HepG2 (cell line): ENCODE measurements at regions not wholly inside any gene's neighbourhood (a gene's known extent, or its start where the extent isn't known, plus 50 kb on each side); places are given as distances from the start of the nearest gene placed in this dataset.

ENCODE experiments used
- ELF1 ChIP-seq: sonication (generic); formaldehyde crosslinking; IDR thresholded peaks from 2 replicates; pipeline ENCODE4 v1.4.0; 2020; ENCODE audit warnings: missing genetic modification reagents
- GZF1 ChIP-seq: sonication (generic); formaldehyde crosslinking; IDR thresholded peaks from 2 replicates; pipeline ENCODE4 v1.5.1; 2020; ENCODE audit warnings: mild to moderate bottlenecking, missing genetic modification reagents
- IRX3 ChIP-seq: sonication (generic); formaldehyde crosslinking; IDR thresholded peaks from 2 replicates; pipeline ENCODE4 v1.8.1; 2023; ENCODE audit warnings: mild to moderate bottlenecking, low read depth, missing genetic modification reagents, borderline replicate concordance
- KLF11 ChIP-seq: IDR thresholded peaks from 2 replicates; pipeline ENCODE4 v1.6.1; 2016; ENCODE audit warnings: missing compliant biosample characterization
- LCORL ChIP-seq, 2 experiments: fragments of 450-650 bp in 1 of 2; sonication (generic) in 1 of 2; formaldehyde crosslinking in 1 of 2; IDR thresholded peaks; 2 replicates each; pipeline versions ENCODE4 v1.5.0 to v1.6.1; 2017 to 2020; ENCODE audit warnings: antibody characterized with exemption in 1 of 2, missing genetic modification reagents in 1 of 2
- POLR2A ChIP-seq, 2 experiments: IDR thresholded peaks; 2 replicates each; pipeline ENCODE4 v1.6.1; 2011; ENCODE audit warnings: low read depth in 2 of 2, low read length in 2 of 2, mild to moderate bottlenecking in 1 of 2, moderate library complexity in 1 of 2; ENCODE audit not compliant: insufficient read depth in 1 of 2
- RNF2 ChIP-seq: fragments of 450-650 bp; conservative IDR thresholded peaks from 2 replicates; pipeline ENCODE4 v1.6.1; 2016; ENCODE audit warnings: low read depth
- SALL2 ChIP-seq: sonication (generic); formaldehyde crosslinking; IDR thresholded peaks from 2 replicates; pipeline ENCODE4 v1.8.1; 2023; ENCODE audit warnings: mild to moderate bottlenecking, missing genetic modification reagents, inconsistent platforms
- TOE1 ChIP-seq: sonication (generic); formaldehyde crosslinking; IDR thresholded peaks from 2 replicates; pipeline ENCODE4 v1.4.0; 2020; ENCODE audit warnings: mild to moderate bottlenecking, missing genetic modification reagents
- ZNF616 ChIP-seq: sonication (generic); formaldehyde crosslinking; IDR thresholded peaks from 2 replicates; pipeline ENCODE4 v1.5.0; 2020; ENCODE audit warnings: low read depth, mild to moderate bottlenecking, missing genetic modification reagents
- ZNF670 ChIP-seq: sonication (generic); formaldehyde crosslinking; IDR thresholded peaks from 2 replicates; pipeline ENCODE4 v1.8.0; 2022; ENCODE audit warnings: mild to moderate bottlenecking, missing genetic modification reagents, borderline replicate concordance
- ZNF775 ChIP-seq: sonication (generic); formaldehyde crosslinking; IDR thresholded peaks from 2 replicates; pipeline ENCODE4 v1.4.0; 2020; ENCODE audit warnings: missing genetic modification reagents, mild to moderate bottlenecking, moderate library complexity, borderline replicate concordance
- ZNF839 ChIP-seq: sonication (generic); formaldehyde crosslinking; IDR thresholded peaks from 2 replicates; pipeline ENCODE4 v1.4.0; 2020; ENCODE audit warnings: missing genetic modification reagents, mild to moderate bottlenecking, borderline replicate concordance
- ZNF879 ChIP-seq: sonication (generic); formaldehyde crosslinking; IDR thresholded peaks from 2 replicates; pipeline ENCODE4 v1.8.1; 2023; ENCODE audit warnings: missing genetic modification reagents
- TF ChIP-seq, protein P1 (sequence below): sonication (generic); formaldehyde crosslinking; IDR thresholded peaks from 2 replicates; pipeline ENCODE4 v1.4.0; 2020; ENCODE audit warnings: missing genetic modification reagents, mild to moderate bottlenecking, borderline replicate concordance
- TF ChIP-seq, protein P2 (sequence below): sonication (generic); formaldehyde crosslinking; IDR thresholded peaks from 2 replicates; pipeline ENCODE4 v1.4.0; 2020; ENCODE audit warnings: mild to moderate bottlenecking, low read depth, missing genetic modification reagents
- TF ChIP-seq, protein P3 (sequence below): sonication (generic); formaldehyde crosslinking; IDR thresholded peaks from 2 replicates; pipeline ENCODE4; 2020; ENCODE audit warnings: missing genetic modification reagents, mild to moderate bottlenecking, borderline replicate concordance
- TF ChIP-seq, protein P4 (sequence below): sonication (generic); formaldehyde crosslinking; IDR thresholded peaks from 2 replicates; pipeline ENCODE4 v1.4.0; 2020; ENCODE audit warnings: mild to moderate bottlenecking, missing genetic modification reagents
- TF ChIP-seq, protein P5 (sequence below): sonication (generic); formaldehyde crosslinking; IDR thresholded peaks from 2 replicates; pipeline ENCODE4 v1.8.0; 2022; ENCODE audit warnings: mild to moderate bottlenecking, missing genetic modification reagents, borderline replicate concordance

DNA sequence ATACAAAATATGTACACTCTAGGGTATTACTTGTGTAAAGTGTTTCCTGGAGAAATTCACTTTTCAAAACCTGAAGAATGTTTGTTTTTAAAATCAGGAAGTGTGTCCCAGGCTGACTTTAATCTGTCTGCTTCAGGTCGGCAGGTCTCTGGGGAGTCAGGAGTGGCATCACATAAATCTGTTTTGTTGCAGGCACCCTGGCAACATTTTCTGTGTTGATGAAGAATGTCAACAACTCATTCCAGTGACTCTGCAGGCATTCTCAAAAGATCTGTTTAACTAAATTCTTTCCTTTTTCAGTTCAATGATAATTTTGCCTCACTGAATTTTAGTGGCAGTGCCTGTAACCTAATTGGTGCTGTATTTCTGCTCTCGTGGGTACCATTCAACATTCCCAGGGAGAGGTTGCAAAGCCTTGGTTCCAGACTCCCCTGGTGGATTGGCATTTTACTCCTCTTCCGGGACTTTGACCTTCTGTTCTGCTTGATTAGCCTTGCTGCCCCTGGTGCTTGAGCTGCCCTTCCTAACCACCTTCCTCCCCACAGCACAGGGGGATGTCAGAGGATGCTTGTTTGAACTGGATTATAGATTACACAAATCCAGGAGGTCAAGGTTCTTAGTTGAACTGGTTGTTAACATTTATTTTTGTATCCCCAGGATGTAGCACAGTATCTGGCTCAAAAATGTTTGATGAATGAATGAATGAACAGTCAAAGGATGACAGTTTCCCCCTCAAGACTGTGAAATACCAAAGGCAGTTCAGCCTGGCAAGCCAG, 55.4 kb upstream of the LPGAT1 start (continued):
- TF ChIP-seq ZNF839 (CRISPR knock-in tag) (no peak), ZNF879 (CRISPR knock-in tag) (no peak), ZNF775 (CRISPR knock-in tag) (no peak), KLF11 (no peak), ELF1 (CRISPR knock-in tag) (peak; percentile 72), RNF2 (no peak), GZF1 (CRISPR knock-in tag) (no peak), IRX3 (CRISPR knock-in tag) (no peak), TOE1 (CRISPR knock-in tag) (no peak; the same call in 1 of the 2 replicates), SALL2 (CRISPR knock-in tag) (no peak), ZNF670 (CRISPR knock-in tag) (no peak), LCORL (IDR thresholded peaks at IDR 0.05) (peak; percentile 27; the same call in 1 of the 2 replicates), LCORL (CRISPR knock-in tag; IDR thresholded peaks at IDR 0.05) (peak; percentile 66; the same call in 1 of the 2 replicates), POLR2A (IDR thresholded peaks at IDR 0.05; ENCODE audit: insufficient read depth in 1 of 2, low read depth in 2 of 2, low read length in 2 of 2) (no peak), ZNF616 (CRISPR knock-in tag) (no peak)
- TF ChIP-seq, protein P1, sequence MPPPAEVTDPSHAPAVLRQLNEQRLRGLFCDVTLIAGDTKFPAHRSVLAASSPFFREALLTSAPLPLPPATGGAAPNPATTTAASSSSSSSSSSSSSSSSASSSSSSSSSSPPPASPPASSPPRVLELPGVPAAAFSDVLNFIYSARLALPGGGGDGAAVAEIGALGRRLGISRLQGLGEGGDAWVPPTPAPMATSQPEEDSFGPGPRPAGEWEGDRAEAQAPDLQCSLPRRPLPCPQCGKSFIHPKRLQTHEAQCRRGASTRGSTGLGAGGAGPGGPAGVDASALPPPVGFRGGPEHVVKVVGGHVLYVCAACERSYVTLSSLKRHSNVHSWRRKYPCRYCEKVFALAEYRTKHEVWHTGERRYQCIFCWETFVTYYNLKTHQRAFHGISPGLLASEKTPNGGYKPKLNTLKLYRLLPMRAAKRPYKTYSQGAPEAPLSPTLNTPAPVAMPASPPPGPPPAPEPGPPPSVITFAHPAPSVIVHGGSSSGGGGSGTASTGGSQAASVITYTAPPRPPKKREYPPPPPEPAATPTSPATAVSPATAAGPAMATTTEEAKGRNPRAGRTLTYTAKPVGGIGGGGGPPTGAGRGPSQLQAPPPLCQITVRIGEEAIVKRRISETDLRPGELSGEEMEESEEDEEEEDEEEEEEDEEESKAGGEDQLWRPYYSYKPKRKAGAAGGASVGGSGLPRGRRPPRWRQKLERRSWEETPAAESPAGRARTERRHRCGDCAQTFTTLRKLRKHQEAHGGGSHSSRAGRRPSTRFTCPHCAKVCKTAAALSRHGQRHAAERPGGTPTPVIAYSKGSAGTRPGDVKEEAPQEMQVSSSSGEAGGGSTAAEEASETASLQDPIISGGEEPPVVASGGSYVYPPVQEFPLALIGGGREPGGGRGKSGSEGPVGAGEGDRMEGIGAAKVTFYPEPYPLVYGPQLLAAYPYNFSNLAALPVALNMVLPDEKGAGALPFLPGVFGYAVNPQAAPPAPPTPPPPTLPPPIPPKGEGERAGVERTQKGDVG (CRISPR knock-in tag), result no peak
- TF ChIP-seq, protein P2, sequence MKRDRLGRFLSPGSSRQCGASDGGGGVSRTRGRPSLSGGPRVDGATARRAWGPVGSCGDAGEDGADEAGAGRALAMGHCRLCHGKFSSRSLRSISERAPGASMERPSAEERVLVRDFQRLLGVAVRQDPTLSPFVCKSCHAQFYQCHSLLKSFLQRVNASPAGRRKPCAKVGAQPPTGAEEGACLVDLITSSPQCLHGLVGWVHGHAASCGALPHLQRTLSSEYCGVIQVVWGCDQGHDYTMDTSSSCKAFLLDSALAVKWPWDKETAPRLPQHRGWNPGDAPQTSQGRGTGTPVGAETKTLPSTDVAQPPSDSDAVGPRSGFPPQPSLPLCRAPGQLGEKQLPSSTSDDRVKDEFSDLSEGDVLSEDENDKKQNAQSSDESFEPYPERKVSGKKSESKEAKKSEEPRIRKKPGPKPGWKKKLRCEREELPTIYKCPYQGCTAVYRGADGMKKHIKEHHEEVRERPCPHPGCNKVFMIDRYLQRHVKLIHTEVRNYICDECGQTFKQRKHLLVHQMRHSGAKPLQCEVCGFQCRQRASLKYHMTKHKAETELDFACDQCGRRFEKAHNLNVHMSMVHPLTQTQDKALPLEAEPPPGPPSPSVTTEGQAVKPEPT, result no peak
- TF ChIP-seq, protein P3, sequence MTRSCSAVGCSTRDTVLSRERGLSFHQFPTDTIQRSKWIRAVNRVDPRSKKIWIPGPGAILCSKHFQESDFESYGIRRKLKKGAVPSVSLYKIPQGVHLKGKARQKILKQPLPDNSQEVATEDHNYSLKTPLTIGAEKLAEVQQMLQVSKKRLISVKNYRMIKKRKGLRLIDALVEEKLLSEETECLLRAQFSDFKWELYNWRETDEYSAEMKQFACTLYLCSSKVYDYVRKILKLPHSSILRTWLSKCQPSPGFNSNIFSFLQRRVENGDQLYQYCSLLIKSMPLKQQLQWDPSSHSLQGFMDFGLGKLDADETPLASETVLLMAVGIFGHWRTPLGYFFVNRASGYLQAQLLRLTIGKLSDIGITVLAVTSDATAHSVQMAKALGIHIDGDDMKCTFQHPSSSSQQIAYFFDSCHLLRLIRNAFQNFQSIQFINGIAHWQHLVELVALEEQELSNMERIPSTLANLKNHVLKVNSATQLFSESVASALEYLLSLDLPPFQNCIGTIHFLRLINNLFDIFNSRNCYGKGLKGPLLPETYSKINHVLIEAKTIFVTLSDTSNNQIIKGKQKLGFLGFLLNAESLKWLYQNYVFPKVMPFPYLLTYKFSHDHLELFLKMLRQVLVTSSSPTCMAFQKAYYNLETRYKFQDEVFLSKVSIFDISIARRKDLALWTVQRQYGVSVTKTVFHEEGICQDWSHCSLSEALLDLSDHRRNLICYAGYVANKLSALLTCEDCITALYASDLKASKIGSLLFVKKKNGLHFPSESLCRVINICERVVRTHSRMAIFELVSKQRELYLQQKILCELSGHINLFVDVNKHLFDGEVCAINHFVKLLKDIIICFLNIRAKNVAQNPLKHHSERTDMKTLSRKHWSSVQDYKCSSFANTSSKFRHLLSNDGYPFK, result no peak
- TF ChIP-seq, protein P4, sequence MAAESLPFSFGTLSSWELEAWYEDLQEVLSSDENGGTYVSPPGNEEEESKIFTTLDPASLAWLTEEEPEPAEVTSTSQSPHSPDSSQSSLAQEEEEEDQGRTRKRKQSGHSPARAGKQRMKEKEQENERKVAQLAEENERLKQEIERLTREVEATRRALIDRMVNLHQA (CRISPR knock-in tag), result no peak
- TF ChIP-seq, protein P5, sequence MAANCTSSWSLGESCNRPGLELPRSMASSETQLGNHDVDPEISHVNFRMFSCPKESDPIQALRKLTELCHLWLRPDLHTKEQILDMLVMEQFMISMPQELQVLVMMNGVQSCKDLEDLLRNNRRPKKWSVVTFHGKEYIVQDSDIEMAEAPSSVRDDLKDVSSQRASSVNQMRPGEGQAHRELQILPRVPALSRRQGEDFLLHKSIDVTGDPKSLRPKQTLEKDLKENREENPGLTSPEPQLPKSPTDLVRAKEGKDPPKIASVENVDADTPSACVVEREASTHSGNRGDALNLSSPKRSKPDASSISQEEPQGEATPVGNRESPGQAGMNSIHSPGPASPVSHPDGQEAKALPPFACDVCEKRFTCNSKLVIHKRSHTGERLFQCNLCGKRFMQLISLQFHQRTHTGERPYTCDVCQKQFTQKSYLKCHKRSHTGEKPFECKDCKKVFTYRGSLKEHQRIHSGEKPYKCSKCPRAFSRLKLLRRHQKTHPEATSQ (CRISPR knock-in tag), result no peak
